ENCODE measurements at regions not wholly inside any gene's neighbourhood (a gene's known extent, or its start where the extent isn't known, plus 50 kb on each side); places are given as distances from the start of the nearest gene placed in this dataset.

DNA sequence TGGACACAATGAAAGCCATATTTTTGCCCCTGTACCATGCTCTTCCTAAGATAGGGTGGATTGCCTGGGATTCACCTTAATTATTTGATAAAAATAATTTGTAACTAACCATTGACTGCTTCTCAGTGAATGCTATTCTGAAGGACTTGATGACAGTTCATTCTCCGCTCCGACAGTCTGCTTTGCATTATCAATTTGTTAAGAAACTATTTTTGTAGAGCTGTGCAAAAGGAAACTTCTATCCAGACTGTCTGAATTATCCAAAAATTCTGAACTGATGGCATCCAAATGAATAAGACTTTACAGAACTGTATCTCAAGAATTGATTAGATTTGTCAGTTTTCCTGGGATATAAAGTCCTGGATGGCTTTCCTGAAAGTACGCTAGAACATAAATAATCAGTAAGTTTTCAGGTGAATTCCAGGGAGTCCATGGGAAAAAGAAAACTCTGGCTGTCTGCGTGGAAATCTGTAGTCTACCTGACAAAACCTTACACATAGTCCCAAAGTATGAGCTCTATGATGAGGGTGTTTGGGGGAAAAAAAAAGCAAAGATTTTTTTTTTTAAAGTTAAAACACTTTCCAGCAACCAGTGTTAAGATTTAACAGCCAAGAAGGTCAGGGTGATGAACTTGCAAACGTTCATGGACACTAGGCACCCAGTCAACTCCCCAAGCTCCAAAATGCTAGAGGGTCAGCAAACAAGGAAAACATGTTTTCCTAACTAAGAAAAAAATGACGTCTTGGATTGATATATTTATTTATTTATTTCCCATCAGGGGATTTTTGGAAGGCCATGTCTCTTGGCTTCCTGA, 291.1 kb upstream of the TBX3 start:
- TF ChIP-seq, protein P1, sequence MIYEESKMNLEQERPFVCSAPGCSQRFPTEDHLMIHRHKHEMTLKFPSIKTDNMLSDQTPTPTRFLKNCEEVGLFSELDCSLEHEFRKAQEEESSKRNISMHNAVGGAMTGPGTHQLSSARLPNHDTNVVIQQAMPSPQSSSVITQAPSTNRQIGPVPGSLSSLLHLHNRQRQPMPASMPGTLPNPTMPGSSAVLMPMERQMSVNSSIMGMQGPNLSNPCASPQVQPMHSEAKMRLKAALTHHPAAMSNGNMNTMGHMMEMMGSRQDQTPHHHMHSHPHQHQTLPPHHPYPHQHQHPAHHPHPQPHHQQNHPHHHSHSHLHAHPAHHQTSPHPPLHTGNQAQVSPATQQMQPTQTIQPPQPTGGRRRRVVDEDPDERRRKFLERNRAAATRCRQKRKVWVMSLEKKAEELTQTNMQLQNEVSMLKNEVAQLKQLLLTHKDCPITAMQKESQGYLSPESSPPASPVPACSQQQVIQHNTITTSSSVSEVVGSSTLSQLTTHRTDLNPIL (CRISPR knock-in tag; IDR thresholded peaks at IDR 0.05; ENCODE audit: low read depth): no peak
- TF ChIP-seq CSDC2 (CRISPR knock-in tag; IDR thresholded peaks at IDR 0.05): no peak
- TF ChIP-seq ARNTL (CRISPR knock-in tag; IDR thresholded peaks at IDR 0.05; ENCODE audit: borderline replicate concordance, low read depth): no peak
- TF ChIP-seq, protein P2, sequence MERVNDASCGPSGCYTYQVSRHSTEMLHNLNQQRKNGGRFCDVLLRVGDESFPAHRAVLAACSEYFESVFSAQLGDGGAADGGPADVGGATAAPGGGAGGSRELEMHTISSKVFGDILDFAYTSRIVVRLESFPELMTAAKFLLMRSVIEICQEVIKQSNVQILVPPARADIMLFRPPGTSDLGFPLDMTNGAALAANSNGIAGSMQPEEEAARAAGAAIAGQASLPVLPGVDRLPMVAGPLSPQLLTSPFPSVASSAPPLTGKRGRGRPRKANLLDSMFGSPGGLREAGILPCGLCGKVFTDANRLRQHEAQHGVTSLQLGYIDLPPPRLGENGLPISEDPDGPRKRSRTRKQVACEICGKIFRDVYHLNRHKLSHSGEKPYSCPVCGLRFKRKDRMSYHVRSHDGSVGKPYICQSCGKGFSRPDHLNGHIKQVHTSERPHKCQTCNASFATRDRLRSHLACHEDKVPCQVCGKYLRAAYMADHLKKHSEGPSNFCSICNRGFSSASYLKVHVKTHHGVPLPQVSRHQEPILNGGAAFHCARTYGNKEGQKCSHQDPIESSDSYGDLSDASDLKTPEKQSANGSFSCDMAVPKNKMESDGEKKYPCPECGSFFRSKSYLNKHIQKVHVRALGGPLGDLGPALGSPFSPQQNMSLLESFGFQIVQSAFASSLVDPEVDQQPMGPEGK (CRISPR knock-in tag; IDR thresholded peaks at IDR 0.05; ENCODE audit: borderline replicate concordance): no peak
- TF ChIP-seq BACH2 (CRISPR knock-in tag; IDR thresholded peaks at IDR 0.05; ENCODE audit: borderline replicate concordance): no peak
- TF ChIP-seq ZC3H10 (CRISPR knock-in tag; IDR thresholded peaks at IDR 0.05): no peak
- no peak for TF ChIP-seq SNAI2 (CRISPR knock-in tag; IDR thresholded peaks at IDR 0.05)
- no peak for TF ChIP-seq ZNF70 (CRISPR knock-in tag; IDR thresholded peaks at IDR 0.05)
- no peak for TF ChIP-seq TCF4 (CRISPR knock-in tag; IDR thresholded peaks at IDR 0.05; ENCODE audit: borderline replicate concordance)
- no peak for TF ChIP-seq ISL1 (CRISPR knock-in tag; IDR thresholded peaks at IDR 0.05)
- TF ChIP-seq, protein P3, sequence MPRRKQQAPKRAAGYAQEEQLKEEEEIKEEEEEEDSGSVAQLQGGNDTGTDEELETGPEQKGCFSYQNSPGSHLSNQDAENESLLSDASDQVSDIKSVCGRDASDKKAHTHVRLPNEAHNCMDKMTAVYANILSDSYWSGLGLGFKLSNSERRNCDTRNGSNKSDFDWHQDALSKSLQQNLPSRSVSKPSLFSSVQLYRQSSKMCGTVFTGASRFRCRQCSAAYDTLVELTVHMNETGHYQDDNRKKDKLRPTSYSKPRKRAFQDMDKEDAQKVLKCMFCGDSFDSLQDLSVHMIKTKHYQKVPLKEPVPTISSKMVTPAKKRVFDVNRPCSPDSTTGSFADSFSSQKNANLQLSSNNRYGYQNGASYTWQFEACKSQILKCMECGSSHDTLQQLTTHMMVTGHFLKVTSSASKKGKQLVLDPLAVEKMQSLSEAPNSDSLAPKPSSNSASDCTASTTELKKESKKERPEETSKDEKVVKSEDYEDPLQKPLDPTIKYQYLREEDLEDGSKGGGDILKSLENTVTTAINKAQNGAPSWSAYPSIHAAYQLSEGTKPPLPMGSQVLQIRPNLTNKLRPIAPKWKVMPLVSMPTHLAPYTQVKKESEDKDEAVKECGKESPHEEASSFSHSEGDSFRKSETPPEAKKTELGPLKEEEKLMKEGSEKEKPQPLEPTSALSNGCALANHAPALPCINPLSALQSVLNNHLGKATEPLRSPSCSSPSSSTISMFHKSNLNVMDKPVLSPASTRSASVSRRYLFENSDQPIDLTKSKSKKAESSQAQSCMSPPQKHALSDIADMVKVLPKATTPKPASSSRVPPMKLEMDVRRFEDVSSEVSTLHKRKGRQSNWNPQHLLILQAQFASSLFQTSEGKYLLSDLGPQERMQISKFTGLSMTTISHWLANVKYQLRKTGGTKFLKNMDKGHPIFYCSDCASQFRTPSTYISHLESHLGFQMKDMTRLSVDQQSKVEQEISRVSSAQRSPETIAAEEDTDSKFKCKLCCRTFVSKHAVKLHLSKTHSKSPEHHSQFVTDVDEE (CRISPR knock-in tag; IDR thresholded peaks at IDR 0.05): no peak
- no peak for TF ChIP-seq GLIS3 (CRISPR knock-in tag; IDR thresholded peaks at IDR 0.05)

DNA sequence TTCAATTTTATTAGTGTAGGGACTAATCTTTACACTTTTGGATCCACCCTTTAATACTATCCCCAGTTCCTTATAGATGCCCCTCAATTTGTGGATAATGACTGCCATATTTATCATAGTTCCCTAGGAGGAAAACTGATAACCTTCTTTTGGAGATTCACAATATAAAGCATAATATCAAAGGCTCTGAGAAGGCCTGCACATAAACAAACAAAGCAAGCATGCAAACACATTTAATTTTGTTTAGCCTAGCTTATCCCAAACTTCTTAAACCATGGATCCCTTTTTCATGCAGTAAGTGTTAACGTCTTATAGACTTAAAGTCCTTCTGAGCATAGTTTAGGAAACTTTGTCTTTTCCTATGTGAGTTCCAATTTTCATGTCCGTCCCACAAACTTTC, 290.4 kb upstream of the TBX3 start:
- no peak for ATAC-seq
- TF ChIP-seq TCF4 (CRISPR knock-in tag; IDR thresholded peaks at IDR 0.05; ENCODE audit: borderline replicate concordance) (no peak), ZNF565 (CRISPR knock-in tag; conservative IDR thresholded peaks at IDR 0.05; ENCODE audit: low read depth) (no peak), ZFP30 (CRISPR knock-in tag; IDR thresholded peaks at IDR 0.05) (no peak), ZNF70 (CRISPR knock-in tag; IDR thresholded peaks at IDR 0.05) (no peak), CSDC2 (CRISPR knock-in tag; IDR thresholded peaks at IDR 0.05) (no peak), SNAI2 (CRISPR knock-in tag; IDR thresholded peaks at IDR 0.05) (no peak), ISL1 (CRISPR knock-in tag; IDR thresholded peaks at IDR 0.05) (no peak), ZC3H10 (CRISPR knock-in tag; IDR thresholded peaks at IDR 0.05) (no peak)
- TF ChIP-seq, protein P4, sequence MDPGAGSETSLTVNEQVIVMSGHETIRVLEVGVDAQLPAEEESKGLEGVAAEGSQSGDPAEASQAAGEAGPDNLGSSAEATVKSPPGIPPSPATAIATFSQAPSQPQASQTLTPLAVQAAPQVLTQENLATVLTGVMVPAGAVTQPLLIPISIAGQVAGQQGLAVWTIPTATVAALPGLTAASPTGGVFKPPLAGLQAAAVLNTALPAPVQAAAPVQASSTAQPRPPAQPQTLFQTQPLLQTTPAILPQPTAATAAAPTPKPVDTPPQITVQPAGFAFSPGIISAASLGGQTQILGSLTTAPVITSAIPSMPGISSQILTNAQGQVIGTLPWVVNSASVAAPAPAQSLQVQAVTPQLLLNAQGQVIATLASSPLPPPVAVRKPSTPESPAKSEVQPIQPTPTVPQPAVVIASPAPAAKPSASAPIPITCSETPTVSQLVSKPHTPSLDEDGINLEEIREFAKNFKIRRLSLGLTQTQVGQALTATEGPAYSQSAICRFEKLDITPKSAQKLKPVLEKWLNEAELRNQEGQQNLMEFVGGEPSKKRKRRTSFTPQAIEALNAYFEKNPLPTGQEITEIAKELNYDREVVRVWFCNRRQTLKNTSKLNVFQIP (CRISPR knock-in tag; IDR thresholded peaks at IDR 0.05; ENCODE audit: borderline replicate concordance, low read depth): no peak
- TF ChIP-seq, protein P5, sequence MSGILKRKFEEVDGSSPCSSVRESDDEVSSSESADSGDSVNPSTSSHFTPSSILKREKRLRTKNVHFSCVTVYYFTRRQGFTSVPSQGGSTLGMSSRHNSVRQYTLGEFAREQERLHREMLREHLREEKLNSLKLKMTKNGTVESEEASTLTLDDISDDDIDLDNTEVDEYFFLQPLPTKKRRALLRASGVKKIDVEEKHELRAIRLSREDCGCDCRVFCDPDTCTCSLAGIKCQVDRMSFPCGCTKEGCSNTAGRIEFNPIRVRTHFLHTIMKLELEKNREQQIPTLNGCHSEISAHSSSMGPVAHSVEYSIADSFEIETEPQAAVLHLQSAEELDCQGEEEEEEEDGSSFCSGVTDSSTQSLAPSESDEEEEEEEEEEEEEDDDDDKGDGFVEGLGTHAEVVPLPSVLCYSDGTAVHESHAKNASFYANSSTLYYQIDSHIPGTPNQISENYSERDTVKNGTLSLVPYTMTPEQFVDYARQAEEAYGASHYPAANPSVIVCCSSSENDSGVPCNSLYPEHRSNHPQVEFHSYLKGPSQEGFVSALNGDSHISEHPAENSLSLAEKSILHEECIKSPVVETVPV (CRISPR knock-in tag; IDR thresholded peaks at IDR 0.05): no peak
- TF ChIP-seq, protein P3 (CRISPR knock-in tag; IDR thresholded peaks at IDR 0.05): no peak

More for the DNA sequence above, 291.1 kb upstream of the TBX3 start:
- no peak for ATAC-seq
